Type B pancreatic cell (in vitro differentiated cells): ENCODE measurements at regions not wholly inside any gene's neighbourhood (a gene's known extent, or its start where the extent isn't known, plus 50 kb on each side); places are given as distances from the start of the nearest gene placed in this dataset.

Source experiments
- DNase-seq: peaks from one replicate; pipeline ENCODE4 v3.0.0; 2021; ENCODE audit warnings: mixed read lengths; ENCODE audit not compliant: unreplicated experiment; ENCODE audit errors: extremely low spot score
- H3K27ac Mint-ChIP-seq: 2 replicates; pipeline ENCODE4 v1.8.0; 2021; ENCODE audit warnings: mild to moderate bottlenecking, mixed read lengths
- H3K27me3 Mint-ChIP-seq: 2 replicates; pipeline ENCODE4 v1.8.0; 2021; ENCODE audit warnings: mixed read lengths
- H3K36me3 Mint-ChIP-seq: 2 replicates; pipeline ENCODE4 v1.8.0; 2021; ENCODE audit warnings: mixed read lengths
- H3K4me1 Mint-ChIP-seq: one replicate; pipeline ENCODE4 v1.8.0; 2021; ENCODE audit warnings: mixed read lengths; ENCODE audit not compliant: unreplicated experiment
- H3K4me3 Mint-ChIP-seq: 2 replicates; pipeline ENCODE4 v1.8.0; 2021; ENCODE audit warnings: mild to moderate bottlenecking, mixed read lengths
- H3K9me3 Mint-ChIP-seq: 2 replicates; pipeline ENCODE4 v1.8.0; 2021; ENCODE audit warnings: mixed read lengths
- TF ChIP-seq, protein P1 (sequence below): fragments of 200-600 bp; sonication (generic); conservative IDR thresholded peaks from 2 replicates; pipeline ENCODE4 v1.5.0; 2021; ENCODE audit warnings: antibody characterized with exemption, mild to moderate bottlenecking

GRCh38 chr14:100422556-100423316, 99.6 kb downstream of the SLC25A47 start:
- peaks cover 27% of the 10 kb centered on the region for H3K4me1 Mint-ChIP-seq
- no peak overlapping the region for H3K27ac Mint-ChIP-seq
- H3K36me3 Mint-ChIP-seq = no peaks in the 10 kb centered on the region
- H3K4me3 Mint-ChIP-seq = no peak overlapping the region
- no peaks in the 10 kb centered on the region for H3K9me3 Mint-ChIP-seq
- no peaks in the 10 kb centered on the region for H3K27me3 Mint-ChIP-seq
- DNase-seq = no peak
- TF ChIP-seq, protein P1, sequence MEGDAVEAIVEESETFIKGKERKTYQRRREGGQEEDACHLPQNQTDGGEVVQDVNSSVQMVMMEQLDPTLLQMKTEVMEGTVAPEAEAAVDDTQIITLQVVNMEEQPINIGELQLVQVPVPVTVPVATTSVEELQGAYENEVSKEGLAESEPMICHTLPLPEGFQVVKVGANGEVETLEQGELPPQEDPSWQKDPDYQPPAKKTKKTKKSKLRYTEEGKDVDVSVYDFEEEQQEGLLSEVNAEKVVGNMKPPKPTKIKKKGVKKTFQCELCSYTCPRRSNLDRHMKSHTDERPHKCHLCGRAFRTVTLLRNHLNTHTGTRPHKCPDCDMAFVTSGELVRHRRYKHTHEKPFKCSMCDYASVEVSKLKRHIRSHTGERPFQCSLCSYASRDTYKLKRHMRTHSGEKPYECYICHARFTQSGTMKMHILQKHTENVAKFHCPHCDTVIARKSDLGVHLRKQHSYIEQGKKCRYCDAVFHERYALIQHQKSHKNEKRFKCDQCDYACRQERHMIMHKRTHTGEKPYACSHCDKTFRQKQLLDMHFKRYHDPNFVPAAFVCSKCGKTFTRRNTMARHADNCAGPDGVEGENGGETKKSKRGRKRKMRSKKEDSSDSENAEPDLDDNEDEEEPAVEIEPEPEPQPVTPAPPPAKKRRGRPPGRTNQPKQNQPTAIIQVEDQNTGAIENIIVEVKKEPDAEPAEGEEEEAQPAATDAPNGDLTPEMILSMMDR = no peak

DNA sequence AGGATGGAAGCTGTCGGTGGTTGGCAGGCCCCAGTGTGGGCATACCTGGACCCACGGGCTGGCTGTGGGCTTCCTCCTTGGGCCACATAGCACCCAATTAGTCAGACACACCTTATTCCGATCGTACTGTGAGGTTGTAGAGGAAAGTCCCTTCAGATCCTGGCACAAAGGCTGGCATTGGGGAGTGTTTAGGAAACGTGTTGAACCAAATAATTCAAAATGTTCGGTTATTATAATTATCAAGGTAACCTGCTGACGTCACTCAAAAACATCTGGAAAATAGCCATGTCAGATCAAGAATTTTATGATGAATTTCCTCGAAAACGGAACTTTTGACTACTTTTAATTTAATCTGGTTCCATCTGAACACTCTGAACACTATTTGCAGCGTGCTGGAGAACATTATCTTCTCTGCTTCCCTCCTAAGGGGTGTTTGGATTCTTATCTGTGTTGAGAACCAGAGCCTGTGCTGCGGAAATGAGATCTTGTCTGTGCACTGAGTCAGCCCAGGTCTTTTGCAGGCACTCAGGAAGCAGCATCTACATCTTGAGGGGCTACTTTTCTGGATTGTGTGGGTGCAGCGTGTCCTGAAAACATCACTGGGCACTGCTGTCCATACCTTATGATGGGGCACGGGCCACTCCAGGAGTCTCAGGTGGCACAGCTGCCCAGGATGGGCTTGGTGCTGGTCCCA, 100.3 kb downstream of the SLC25A47 start:
- Mint-ChIP-seq H3K4me3 (no peak overlapping the region), H3K36me3 (no peaks in the 10 kb centered on the region), H3K27ac (no peak overlapping the region), H3K9me3 (no peaks in the 10 kb centered on the region), H3K27me3 (no peaks in the 10 kb centered on the region), H3K4me1 (peaks cover 27% of the 10 kb centered on the region)
- TF ChIP-seq, protein P1 = no peak
- no peak for DNase-seq

GRCh38 chr14:100424504-100425428, 101.6 kb downstream of the SLC25A47 start:
- Mint-ChIP-seq H3K4me3 (no peak overlapping the region), H3K4me1 (peaks cover 24% of the 10 kb centered on the region), H3K36me3 (peaks cover 5% of the 10 kb centered on the region), H3K27me3 (no peaks in the 10 kb centered on the region), H3K9me3 (no peaks in the 10 kb centered on the region), H3K27ac (no peak overlapping the region)
- TF ChIP-seq, protein P1 = no peak
- DNase-seq = no peak

GRCh38 chr14:100425429-100425827, 102.3 kb downstream of the SLC25A47 start:
- Mint-ChIP-seq H3K9me3 (no peaks in the 10 kb centered on the region), H3K4me1 (peaks cover 24% of the 10 kb centered on the region), H3K27ac (no peak overlapping the region), H3K36me3 (peaks cover 5% of the 10 kb centered on the region), H3K4me3 (no peak overlapping the region), H3K27me3 (no peaks in the 10 kb centered on the region)
- TF ChIP-seq, protein P1 = no peak
- DNase-seq = no peak

GRCh38 chr14:100426314-100426713, 103.2 kb downstream of the SLC25A47 start:
- H3K36me3 Mint-ChIP-seq = peaks cover 5% of the 10 kb centered on the region
- no peak for DNase-seq
- no peaks in the 10 kb centered on the region for H3K9me3 Mint-ChIP-seq
- H3K27me3 Mint-ChIP-seq = no peaks in the 10 kb centered on the region
- H3K27ac Mint-ChIP-seq = no peak overlapping the region
- TF ChIP-seq, protein P1 = no peak
- H3K4me1 Mint-ChIP-seq = peaks cover 24% of the 10 kb centered on the region
- H3K4me3 Mint-ChIP-seq = no peak overlapping the region
